GM19324 (cell line): ENCODE measurements at regions not wholly inside any gene's neighbourhood (a gene's known extent, or its start where the extent isn't known, plus 50 kb on each side); places are given as distances from the start of the nearest gene placed in this dataset.

Experiments
- ATAC-seq: cut with Tn5 transposase; IDR thresholded peaks from one replicate; pipeline ENCODE4 v1.9.1; 2021; ENCODE audit warnings: mild to moderate bottlenecking, moderate library complexity; ENCODE audit not compliant: unreplicated experiment, low FRiP score

DNA sequence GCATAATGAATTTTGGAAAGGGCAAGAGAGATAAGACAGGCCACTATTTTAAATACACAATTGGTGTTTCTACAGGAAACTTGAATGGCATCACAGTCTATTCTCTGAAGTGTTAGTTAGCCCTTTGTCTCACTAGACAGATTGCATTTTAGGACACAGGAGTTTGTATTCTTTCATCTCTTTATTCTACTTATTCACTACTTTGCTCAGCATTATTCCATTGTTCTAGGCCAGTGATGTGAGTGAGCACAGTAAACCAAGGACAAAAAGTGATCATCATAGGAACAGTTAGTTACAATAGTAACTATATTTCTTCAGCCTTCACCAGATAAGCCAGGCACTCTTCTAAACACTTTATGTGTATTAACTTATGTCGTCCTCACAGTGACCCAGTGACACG lies 150.2 kb upstream of the SLCO3A1 start:
- ATAC-seq: no peak

DNA sequence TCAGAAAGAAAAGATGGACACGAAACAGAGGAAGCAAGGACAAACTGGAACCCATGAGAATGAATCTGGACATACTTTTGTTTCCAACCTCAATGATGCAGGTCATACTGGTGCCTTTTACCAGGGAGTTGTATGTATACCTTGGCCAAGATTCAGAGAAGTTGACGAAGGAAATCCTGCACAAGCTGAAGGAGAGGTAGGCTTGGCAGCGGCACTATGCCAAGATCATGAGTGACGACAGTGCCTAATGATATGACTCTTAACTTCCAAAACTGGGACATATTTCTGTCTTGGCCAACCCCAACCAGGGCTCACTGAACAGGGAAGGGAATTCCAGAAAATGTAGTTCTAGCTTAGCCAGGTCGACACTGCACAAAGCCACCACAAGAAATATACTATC lies 149.2 kb upstream of the SLCO3A1 start:
- no peak for ATAC-seq

DNA sequence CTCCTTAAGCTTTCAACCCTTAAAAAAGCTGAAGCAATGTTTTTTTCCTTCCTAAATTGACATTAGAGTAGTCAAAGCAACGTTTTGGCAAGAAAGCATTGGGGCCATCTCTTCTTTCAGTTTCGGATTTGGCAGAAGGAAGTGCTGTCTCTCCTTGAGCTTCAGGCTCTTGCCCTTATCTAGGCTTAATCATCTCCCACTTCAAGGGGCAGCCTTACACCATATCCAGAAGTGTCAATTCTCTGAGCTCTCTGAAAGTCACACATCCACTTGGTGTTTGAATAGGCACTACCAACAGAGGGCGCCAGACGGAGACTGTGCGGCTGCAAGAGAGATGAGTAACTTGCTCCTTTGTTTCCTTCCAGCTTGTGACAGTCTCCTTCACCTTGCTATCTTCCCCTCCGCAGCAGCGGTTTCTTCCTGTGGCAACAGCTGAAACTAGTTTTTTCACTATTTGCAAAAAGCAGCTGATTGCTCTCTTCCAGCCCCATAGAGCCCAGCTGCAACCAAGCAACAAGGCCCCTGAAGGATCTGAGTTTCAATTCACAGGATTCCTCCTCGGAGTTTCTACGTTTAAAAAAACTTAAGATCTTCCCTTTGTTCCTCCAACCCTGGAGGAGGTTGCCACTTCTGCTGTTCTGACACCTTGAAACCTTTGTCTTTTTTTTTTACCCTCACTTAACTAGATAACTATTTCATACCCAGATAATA lies 147.0 kb upstream of the SLCO3A1 start:
- ATAC-seq: no peak

DNA sequence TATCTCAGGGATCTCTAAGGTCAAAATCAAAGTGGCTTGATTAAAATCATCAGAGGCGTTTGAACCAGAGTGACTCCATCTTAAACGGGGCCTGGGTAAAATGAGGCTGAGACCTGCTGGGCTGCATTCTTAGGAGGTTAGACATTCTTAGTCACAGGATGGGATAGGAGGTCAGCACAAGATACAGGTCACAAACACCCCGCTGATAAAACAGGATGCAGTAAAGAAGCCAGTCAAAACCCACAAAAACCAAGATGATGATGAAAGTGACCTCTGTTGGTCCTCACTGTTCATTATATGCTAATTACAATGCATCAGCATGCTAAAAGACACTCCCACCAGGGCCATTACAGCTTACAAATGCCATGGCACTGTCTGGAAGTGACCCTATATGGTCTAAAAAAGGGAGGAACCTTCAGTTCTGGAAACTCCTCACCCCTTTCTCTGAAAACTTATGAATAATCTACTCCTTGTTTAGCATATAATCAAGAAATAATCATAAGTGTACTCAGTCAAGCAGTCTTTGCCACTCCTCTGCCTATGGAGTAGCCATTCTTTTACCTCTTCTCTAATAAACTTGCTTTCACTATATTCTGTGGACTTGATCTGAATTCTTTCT lies 143.3 kb upstream of the SLCO3A1 start:
- ATAC-seq: no peak

DNA sequence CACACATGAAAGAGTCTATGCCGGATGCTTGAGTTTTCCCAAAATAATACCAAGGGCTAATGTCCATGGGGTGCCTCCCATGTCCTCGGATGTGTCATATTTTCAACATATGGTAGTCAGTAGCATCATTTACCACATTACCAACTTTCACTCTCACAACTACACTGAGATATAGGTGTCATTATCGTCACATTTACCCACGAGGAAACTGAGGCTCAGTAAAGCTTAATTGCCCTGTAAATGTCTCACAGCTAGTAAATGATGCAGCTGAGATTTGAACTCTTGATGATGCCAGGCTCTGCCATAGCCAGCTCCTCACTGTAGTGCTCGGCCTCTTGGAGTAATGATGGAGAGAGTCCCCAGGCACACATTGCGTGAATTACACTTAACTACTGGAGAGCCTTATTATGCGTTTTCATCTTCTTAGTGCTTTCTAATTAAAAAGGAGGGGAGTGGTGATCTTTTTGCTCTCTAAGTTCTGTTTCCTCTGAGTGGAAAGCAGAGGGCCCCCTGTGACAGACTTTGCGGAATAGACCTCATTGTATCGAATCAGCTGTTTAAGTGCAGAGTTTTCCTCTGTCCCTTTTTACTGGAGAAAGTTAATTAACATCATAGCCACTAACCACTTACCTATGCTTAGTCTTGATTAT lies 142.0 kb upstream of the SLCO3A1 start:
- no peak for ATAC-seq

DNA sequence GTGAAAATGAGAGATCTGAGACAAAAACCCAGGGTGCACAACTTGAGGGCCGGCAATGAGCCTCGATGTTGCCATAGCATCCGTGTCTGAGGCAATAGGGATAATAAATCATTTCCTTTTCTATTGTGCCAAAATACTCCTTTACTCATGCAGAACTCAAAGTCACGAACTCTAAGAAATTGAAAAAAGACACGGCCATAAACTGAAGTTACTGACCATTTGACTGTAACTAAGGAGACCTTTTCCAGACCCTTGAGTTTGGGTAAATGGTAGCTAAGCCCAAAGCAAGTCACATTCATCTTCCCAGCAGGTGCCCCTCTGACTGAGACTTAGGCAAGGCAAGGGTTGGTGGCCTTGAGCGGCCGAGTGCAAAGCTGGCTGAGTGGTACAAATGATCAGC lies 141.2 kb upstream of the SLCO3A1 start:
- ATAC-seq: no peak

DNA sequence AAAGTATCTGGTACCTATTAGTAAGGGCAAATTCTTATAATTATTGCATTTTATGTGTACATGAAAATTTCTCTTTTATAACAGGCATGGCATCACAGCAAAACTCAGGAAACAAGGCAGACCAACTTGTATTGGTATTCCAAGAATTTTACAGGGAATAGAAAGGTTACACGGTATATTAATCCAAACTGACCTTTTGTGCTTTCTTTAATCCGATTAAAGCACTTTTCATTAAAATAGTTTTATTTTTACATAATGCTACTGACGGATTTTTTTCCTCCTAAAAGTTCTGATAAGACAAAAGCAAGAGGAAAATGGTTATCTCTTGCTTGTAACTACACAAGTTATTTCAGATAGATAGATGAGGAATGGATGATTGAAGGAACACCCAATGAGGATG lies 137.0 kb upstream of the SLCO3A1 start:
- no peak for ATAC-seq

DNA sequence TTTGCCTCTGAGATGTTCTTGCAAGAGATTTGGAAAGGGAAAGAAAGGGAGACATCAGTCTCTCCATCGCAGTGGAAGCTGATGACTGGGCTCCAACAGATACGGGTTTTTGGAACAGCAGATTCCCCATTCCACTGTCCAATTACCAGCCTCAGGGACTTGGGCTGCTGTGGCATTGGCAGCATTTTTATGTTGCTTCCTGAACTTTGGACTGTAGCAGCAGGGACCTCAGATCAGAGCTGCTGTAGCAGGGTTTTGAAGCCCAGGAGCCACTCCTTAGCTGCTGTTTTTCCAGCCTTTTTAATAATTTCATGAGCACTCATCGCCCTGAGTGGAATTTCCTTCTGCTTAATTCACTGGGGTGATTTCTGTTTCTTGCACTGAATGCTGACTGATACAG lies 135.7 kb upstream of the SLCO3A1 start:
- ATAC-seq: no peak

DNA sequence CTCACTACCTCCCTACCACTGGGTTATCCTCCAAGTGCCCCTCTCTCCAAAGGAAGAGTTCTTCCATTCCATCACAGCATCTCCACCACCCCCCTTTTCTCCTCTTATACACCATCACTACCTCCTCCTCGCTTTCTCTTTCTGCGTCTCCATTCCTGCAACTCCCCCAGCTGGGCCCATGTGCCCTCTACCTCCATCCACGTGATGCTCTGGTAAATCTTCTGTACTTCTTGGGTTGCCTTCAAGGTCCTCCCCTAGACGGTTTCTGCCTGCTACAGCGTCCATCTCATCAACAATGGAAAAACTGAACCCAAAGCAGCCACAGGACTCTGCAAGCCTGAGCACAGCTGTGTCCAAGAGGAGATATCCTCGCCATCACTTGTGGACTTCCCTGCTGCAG lies 129.5 kb upstream of the SLCO3A1 start:
- ATAC-seq: no peak

DNA sequence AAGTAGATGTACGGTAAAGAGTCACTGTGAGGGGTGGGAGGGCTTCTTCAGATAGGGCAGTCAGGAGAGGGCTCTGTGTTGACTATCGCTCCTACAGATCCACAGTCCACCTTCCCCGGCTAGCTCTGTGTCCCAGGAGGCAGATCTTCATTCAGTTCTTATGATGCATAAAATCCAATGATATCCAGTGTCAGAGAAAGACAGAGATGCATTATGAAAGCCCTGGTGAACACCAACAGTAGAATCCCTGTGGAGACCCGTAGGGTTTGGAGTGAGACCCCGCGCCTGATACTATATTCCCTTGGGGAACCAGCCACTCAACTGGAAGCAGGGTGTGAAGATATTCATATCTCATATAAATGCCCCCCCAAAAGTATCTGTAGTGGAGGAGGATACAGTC lies 119.8 kb upstream of the SLCO3A1 start:
- no peak for ATAC-seq

DNA sequence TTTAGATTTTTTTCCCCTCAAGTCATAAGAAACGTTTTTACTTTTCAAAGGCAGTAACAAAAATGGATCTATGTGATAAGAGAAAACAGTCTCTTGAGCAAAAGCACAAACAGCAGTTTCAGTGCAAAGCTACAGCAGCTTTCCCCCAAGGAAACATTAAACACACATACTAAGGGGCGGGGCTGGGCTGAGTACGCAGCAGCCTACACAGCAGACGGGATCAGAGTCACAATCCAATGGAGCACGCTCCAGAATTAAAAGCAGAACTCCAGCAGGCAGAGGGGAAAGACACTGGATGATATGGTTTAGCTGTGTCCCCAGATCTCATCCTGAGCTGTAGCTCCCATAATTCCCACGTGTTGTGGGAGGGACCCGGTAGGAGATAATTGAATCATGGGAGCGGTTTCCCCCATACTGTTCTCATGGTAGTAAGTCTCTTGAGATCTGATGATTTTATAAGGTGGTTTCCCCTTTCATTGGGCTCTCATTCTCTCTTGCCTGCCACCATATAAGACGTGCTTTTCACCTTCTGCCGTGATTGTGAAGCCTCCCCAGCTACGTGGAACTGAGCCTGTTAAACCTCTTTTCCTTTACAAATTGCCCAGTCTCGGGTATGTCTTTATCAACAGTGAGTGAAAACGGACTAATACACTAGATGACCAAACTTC lies 116.2 kb upstream of the SLCO3A1 start:
- ATAC-seq: no peak

DNA sequence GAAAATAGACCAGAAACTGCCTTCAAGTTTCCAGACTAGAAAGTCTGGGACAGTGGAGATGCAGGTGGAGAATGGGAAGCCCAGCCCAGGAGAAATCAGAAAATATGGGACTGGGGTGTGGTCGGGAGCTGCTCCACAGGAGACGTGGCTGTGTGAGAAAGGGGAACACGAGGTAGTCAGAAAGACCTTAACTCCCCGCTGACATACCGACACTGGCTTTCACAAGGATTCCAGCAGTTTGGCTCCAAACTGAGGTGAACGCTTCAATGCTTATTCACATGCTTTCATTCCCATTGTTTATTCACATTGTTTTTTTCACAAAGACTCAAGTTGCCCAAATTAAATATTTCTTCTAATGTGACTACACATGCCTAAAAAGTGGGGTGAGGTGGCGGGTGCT lies 111.5 kb upstream of the SLCO3A1 start:
- no peak for ATAC-seq

DNA sequence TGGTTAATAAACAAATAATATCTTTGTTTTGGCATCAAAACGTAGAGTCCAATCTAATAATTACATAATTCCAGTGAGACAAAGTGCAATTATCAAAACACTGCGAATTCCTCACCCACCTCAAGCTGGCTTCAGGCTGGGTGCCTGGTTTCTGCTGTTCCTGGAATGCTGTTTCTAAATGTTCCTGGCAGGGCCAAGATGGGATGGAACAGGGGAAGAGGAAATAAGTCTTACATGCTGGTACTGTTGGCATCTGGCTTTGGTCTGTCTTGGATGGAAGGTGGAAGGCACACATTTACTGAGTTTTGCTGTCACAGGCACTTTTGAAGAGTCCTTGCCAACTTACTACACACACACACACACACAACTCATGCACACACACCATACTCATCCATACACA lies 101.9 kb upstream of the SLCO3A1 start:
- no peak for ATAC-seq

DNA sequence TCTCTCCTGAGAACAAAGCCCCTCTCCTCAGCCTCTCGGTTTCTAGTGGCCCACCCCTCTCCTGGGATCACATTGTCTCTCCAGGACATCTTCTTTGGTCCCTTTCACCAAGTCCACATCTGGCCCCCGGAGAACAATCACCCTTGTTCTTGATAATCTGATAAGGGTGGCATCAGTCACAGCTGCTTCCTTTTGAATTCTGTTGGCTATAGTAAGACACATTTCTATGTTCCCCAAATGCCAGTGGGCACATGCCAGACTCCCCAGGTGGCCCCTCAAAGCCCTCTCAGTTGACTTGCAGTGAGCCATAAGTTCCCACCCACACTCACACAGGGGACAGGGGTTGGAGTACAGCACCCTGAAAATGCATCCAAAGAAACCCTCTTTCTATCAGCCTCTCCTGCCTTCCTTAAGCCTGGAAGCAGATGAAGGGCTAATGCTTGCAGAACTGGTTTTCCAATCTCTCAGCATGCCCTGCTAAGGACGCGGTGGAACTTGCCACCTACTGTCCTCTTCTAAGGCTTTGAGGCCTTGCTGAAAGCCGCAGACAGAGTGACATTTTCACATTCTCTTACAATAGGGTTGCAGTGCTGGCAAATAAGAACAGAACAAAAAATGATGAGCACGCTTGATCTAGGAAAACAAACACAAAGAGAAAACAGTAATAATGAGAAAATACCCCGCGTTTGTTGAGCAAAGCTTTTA lies 101.3 kb upstream of the SLCO3A1 start:
- no peak for ATAC-seq

DNA sequence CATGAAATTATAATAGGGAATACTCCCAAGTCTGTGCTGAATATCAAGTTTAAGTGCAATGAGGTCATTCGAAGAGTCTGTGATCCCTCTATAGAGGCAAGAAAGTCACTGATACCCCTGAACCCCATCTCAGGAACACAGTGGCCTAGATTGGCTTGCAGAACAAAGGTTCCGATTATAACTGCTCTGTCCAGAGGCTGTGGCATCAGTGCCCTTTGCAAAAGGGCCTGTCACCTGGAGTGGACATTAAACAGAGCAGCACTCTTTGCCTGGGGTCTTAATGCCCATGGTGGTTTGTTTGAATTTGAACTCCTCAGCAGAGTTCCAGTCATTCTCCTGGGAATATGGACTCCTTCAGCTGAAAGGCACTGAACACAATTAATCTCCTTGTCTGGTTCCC lies 93.9 kb upstream of the SLCO3A1 start:
- no peak for ATAC-seq

DNA sequence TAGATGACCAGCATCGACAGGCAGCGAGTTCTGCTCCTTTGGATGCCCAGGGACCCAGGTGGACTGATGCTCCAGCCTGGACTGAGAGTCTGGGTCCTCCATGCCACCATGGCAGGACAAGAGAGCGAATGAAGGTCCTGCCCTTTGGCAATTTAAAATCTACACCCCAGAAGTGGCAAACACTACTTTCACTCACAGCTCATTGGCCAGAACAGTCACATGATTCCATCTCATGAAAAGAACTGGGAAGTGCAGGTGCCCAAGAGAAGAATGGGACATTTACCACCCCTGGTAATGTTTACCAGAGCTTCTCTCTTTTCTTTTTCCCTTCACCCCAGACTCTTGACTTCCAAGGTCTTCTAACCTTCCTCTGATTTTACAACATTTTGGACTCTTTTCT lies 87.8 kb upstream of the SLCO3A1 start:
- ATAC-seq: no peak

DNA sequence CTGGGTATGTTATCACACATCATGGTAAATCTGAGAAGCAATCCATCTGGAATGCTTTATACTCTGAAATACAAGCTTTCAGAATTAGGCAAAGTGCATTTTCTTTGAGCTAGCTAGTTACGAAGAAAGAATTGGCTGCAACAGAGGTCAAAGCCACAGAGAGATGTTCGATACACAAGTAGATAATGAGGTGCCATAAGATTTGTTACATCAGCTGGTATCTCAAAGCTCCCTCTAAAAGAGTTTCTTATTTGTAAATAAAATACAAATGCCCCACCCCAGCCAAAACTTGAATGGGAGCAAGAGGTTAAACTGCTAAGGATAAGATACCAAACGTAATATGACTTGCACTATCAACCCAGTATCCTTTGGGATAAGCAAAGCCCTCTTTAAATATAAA lies 84.0 kb upstream of the SLCO3A1 start:
- ATAC-seq: no peak

DNA sequence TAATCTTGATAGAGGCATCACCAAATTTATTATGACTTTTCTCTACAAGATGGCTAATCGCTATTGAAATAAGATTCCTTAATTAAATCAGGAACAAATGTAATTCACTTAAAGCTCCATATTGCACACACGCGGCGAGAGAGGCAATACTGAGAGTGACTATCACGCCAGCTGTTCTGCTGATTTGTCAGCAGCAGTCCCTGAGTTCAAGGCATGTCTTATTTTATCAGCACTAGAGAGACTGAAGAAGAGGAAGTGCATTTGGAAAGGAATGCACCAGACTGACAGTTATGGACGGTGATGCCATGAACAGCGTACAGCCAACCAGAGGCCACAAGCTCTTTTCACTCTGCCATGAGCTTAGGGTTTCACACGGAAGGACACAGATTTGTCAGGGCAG lies 83.6 kb upstream of the SLCO3A1 start:
- no peak for ATAC-seq

DNA sequence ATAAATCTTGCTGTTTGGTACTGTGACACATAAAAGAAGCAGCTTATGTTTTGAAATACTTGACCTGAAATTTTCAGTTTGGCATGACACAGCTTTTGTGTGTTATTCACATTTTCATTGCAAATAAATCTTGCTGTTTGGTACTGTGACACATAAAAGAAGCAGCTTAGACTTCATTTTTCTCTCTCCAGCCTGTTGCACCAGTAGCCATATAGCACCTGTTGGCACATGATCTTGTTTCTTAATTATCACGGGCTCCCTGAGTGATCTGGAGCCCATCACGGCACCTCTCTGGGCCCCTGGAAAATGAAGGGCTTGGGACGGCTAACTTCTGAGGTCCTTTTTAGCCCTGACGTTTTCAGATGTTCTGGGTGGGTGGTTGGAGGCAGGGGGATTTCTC lies 77.4 kb upstream of the SLCO3A1 start:
- ATAC-seq: no peak

DNA sequence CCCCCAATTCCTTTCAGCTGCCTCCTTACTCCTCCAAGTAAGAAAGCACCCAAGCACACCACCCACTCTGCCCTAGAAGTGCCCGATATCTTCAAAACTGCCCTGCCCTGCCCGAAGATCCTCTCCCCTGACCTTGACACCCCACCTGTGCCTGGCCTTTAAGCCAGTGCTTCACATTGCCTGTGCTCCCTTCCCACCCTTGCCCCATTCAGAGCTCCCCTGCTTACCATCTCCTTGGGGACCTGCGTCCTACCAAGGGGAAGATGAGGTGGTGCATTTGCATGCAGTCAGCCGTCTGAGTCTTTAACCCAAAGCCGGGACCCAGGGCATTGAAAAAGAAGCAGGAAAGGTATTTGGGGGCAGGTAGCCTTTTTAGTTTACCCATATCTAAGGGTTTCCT lies 73.5 kb upstream of the SLCO3A1 start:
- no peak for ATAC-seq

DNA sequence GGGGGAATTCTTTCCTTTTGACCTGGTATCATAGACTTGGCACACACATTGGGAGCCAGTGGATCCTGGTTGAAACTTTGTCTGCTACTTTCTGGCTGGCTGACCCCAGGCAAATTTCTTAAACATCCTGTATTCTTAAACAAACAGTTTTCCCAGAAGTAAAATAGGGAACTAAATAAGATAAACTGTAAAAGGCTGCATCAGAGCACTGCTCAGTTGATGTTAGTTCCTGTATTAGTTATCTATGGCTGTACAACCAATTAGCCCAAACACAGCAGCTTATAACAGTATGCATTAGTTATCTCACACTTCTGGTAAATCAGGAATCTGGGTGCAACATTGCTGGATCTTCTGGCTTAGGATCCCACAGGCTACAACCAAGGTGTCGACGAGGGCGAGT lies 73.1 kb upstream of the SLCO3A1 start:
- ATAC-seq: no peak
